GM10266 (cell line): ENCODE measurements at regions not wholly inside any gene's neighbourhood (a gene's known extent, or its start where the extent isn't known, plus 50 kb on each side); places are given as distances from the start of the nearest gene placed in this dataset.

ENCODE experiments used
- DNase-seq: peaks from one replicate; pipeline ENCODE4 v3.0.0; 2012; ENCODE audit errors: extremely low spot score
- TF ChIP-seq, protein P1 (sequence below): IDR thresholded peaks from 2 replicates; pipeline ENCODE4 v1.5.1; 2012; ENCODE audit warnings: mild to moderate bottlenecking, low read depth; ENCODE audit not compliant: control insufficient read depth, insufficient read depth; ENCODE audit errors: missing control alignments

DNA sequence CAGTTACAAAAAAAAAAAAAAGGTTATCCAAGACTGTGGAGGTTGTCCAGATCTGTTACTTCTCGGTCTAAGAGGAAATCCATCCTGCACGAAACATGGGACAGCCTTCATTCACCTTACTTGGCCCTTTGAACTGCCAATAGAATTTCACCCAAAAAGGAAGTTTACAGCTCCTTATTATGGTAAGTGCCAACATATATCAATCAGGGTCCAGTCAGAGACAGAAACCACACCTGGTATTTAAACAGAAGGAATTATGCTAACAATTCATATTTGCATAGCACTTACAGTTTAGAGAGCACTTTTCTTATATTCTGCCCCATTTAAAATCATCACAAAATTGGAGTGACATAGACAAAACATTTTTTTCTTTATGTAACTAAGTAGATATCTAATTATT lies 93.6 kb upstream of the PTPN3 start:
- TF ChIP-seq, protein P1, sequence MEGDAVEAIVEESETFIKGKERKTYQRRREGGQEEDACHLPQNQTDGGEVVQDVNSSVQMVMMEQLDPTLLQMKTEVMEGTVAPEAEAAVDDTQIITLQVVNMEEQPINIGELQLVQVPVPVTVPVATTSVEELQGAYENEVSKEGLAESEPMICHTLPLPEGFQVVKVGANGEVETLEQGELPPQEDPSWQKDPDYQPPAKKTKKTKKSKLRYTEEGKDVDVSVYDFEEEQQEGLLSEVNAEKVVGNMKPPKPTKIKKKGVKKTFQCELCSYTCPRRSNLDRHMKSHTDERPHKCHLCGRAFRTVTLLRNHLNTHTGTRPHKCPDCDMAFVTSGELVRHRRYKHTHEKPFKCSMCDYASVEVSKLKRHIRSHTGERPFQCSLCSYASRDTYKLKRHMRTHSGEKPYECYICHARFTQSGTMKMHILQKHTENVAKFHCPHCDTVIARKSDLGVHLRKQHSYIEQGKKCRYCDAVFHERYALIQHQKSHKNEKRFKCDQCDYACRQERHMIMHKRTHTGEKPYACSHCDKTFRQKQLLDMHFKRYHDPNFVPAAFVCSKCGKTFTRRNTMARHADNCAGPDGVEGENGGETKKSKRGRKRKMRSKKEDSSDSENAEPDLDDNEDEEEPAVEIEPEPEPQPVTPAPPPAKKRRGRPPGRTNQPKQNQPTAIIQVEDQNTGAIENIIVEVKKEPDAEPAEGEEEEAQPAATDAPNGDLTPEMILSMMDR, result no peak
- DNase-seq, result no peak

DNA sequence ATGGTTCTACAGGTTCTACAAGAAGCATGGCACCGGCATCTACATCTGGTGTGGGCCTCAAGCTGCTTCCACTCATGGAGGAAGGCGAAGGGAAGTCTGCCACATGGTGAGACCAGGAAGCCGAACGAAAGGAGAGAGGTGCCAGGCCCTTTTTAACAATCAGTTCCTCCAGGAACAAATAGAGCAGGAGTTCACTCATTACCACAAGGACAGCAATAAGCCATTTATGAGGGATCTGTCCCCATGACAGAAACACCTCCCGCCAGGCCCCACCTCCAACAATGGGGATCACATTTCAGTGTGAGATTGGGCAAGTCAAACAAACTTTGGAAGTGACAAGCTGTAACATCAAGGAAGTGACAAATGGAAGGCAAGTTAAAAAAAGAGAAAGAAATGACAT lies 95.5 kb upstream of the PTPN3 start:
- TF ChIP-seq, protein P1, result no peak
- no peak for DNase-seq

DNA sequence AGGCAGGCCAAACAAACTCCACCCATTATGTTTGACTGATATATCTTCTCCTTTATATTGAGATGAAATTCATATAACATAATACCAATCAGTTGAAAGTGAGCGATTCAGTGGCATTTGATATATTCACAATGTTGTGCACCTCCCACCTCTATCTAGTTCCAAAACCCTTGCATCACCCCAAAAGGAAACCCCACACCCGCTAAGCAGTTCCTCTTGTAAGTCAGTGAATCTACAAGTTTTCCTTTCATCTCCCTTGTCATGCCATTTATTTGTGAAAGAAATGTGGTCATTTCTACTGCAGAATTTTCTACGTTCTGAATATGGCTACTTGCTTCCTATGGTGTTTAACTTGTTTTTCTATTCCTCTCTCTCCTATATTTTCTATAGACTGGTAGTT lies 99.4 kb upstream of the PTPN3 start:
- no peak for DNase-seq
- TF ChIP-seq, protein P1, result no peak

DNA sequence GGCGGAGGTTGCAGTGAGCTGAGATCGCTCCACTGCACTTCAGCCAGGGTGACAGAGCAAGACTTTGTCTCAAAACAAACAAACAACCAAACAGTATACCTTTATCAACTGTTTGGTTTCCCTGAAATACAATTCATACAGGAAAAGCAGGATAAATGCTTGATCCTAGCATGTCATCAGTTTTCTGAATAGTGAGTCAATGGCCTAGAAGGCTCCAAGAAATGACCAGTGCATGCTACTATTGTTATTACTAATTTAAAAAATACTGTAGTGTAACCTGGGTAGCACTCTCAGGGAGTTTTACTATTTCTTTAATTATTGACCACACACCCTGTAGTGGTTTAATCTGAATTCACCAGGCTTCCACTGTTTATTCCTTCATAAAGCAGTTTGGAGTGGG lies 101.0 kb upstream of the PTPN3 start:
- no peak for DNase-seq
- TF ChIP-seq, protein P1, result no peak

DNA sequence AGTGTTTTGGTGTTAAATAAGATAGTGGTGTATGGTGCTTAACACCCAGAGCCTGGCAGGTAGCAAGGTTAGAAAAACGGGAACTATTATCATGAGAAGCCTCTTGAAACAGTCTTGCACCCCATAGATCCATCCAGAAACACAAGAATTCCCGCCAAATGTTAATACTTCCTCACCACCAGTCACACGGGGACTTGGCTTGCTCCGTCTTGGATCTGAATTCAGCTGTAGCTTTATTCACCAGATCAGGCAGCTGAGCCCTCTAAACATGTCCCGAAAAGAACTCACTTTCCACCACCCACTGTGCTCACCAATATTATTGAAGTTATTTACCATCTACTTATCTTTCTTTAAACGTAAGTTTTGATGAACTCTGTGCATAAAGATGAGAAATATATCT lies 101.6 kb upstream of the PTPN3 start:
- TF ChIP-seq, protein P1, result no peak
- DNase-seq, result no peak

DNA sequence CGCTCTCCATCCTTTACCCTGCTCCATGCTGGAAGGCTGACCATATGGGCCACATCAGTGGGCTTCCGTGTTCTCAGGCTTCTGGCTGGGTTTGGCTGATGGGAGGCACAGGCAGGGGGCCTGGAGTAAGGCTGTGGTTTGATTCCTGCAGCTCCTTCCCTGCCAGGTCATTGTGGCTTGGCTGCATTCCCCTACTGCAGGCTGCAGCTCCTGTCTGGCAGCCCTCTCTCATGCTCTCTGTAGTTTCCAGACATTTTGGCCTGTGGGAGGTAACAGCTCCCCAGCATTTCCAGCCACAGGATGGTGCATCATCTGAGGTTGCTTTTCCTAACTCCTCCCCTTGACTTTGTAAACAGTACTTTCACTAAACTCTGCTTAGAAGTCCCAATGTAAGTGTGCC lies 102.0 kb upstream of the PTPN3 start:
- TF ChIP-seq, protein P1, result no peak
- DNase-seq, result no peak

DNA sequence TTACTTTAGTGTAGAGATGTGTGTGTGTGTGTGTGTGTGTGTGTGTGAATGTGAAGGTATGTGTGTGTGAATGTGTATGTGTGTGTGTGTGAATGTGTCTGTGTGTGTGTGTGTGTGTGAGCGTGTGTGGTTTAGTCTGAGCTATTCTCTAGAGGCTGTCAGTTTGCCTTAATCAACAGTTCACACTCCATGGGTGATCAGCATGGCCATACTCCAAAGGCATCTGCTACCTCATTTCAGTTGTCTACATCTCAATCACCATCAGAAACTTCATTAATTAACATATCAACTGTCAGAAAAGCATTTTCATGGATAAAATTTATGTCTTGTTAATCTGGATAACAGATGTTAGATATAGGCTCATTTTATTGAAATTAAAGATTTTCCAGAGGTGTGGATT lies 103.1 kb upstream of the PTPN3 start:
- TF ChIP-seq, protein P1, result no peak
- no peak for DNase-seq
